Activated T-helper 2 cell treated with anti-CD3 and anti-CD28 coated beads, Interferon-gamma antibody, Interleukin-2, Interleukin-4, amounts not matched to agents 10 μg/mL and 5 μg/mL and 100 μg/mL, durations not matched to agents 14 hours and 24 hours and 36 hours (primary cell): ENCODE measurements at regions not wholly inside any gene's neighbourhood (a gene's known extent, or its start where the extent isn't known, plus 50 kb on each side); places are given as distances from the start of the nearest gene placed in this dataset.

ENCODE experiments used
- DNase-seq: peaks from one replicate; pipeline ENCODE4 v3.0.0; 2021; ENCODE audit warnings: low spot score
- H3K27ac Mint-ChIP-seq: one replicate; pipeline ENCODE4 v1.8.0; 2021; ENCODE audit warnings: mixed read lengths
- H3K27me3 Mint-ChIP-seq: one replicate; pipeline ENCODE4 v1.8.0; 2021; ENCODE audit warnings: low read depth, mixed read lengths
- H3K36me3 Mint-ChIP-seq: one replicate; pipeline ENCODE4 v1.8.0; 2021; ENCODE audit warnings: low read depth, mixed read lengths
- H3K4me1 Mint-ChIP-seq: one replicate; pipeline ENCODE4 v1.8.0; 2021; ENCODE audit warnings: low read depth, mixed read lengths
- H3K4me3 Mint-ChIP-seq: one replicate; pipeline ENCODE4 v1.8.0; 2021; ENCODE audit warnings: low read depth, mild to moderate bottlenecking, moderate library complexity, mixed read lengths
- H3K9me3 Mint-ChIP-seq: one replicate; pipeline ENCODE4 v1.8.0; 2021; ENCODE audit warnings: mixed read lengths
- intact Hi-C: fragments of 100-400 bp; cut with micrococcal nuclease; formaldehyde crosslinking; loops from one replicate; pipeline ENCODE4 v1.15.1; 2023

DNA sequence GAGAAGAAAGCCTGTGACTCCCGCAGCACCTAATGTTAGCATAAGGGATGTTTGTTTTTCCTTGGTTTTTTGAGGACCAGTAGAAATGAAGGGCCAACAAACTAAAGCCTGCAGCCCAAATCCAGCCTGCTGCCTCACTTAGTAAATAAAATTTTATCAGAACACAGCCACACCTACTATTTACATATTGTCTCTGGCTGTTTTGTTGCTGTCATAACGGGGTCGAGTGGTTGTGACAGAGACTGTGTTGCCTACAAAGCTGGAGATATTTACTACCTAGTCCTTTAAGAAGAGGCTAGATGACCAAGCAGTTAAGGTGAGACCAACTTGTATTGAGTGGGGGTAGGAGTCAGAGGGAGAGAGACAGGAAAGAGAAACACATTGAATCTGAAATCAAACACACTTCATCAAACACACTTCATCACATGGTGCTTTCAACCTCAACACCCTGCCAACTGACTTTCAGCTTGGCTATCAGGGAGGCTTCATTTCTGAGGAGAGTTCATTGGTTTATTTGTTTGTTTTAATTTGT, 546.3 kb upstream of the CDH11 start:
- H3K36me3 Mint-ChIP-seq, result no peaks in the 10 kb centered on the region
- H3K4me1 Mint-ChIP-seq, result no peaks in the 10 kb centered on the region
- no peaks in the 10 kb centered on the region for H3K27me3 Mint-ChIP-seq
- no peak for DNase-seq
- no peak overlapping the region for H3K4me3 Mint-ChIP-seq
- intact Hi-C loops, result no loop called here
- H3K9me3 Mint-ChIP-seq, result peaks cover 30% of the 10 kb centered on the region
- no peak overlapping the region for H3K27ac Mint-ChIP-seq

DNA sequence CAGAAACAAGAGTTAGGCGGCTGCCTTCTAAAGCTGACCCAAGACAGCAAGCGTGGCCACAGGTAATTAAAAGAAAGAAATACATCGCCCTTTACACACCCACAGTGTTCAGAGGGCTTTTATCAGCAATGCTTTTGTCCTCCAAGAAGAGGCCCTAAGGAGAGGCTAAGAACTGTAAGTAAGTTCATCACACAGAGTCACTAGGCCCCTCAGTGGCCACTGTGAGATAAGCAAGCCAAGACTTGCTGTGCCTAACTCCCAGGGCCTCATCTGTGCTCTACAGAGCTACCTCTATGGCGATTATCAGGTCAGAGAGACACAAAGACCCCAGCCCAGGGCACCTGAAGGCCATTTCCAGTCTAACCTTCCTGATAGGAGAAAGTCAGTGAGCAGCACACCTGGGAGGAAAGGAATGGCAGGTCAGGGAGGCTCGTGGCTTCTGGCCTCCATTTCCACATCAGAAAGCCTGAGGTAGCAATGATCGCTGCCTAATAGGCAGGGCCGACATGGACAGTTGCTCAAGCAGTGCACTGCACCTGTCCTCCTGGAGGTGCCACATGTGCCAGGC, 545.2 kb upstream of the CDH11 start:
- H3K27me3 Mint-ChIP-seq, result no peaks in the 10 kb centered on the region
- H3K36me3 Mint-ChIP-seq, result no peaks in the 10 kb centered on the region
- no peak overlapping the region for H3K27ac Mint-ChIP-seq
- no peak overlapping the region for H3K4me3 Mint-ChIP-seq
- DNase-seq, result no peak
- H3K9me3 Mint-ChIP-seq, result peaks cover 30% of the 10 kb centered on the region
- no peaks in the 10 kb centered on the region for H3K4me1 Mint-ChIP-seq
- intact Hi-C loops, result no loop called here

GRCh38 chr16:65666132-65666941, 544.5 kb upstream of the CDH11 start:
- Mint-ChIP-seq H3K27me3 (no peaks in the 10 kb centered on the region), H3K36me3 (no peaks in the 10 kb centered on the region), H3K27ac (no peak overlapping the region), H3K4me3 (no peak overlapping the region), H3K4me1 (no peaks in the 10 kb centered on the region), H3K9me3 (peaks cover 30% of the 10 kb centered on the region)
- intact Hi-C loops, result no loop called here
- DNase-seq, result no peak

- intact Hi-C loops, result no loop called here
- Mint-ChIP-seq H3K4me3 (no peak overlapping the region), H3K9me3 (peaks cover 30% of the 10 kb centered on the region), H3K4me1 (no peaks in the 10 kb centered on the region), H3K27ac (no peak overlapping the region), H3K36me3 (no peaks in the 10 kb centered on the region), H3K27me3 (no peaks in the 10 kb centered on the region)
- no peak for DNase-seq
Observed at GRCh38 chr16:65665586-65665985, 543.7 kb upstream of the CDH11 start.

DNA sequence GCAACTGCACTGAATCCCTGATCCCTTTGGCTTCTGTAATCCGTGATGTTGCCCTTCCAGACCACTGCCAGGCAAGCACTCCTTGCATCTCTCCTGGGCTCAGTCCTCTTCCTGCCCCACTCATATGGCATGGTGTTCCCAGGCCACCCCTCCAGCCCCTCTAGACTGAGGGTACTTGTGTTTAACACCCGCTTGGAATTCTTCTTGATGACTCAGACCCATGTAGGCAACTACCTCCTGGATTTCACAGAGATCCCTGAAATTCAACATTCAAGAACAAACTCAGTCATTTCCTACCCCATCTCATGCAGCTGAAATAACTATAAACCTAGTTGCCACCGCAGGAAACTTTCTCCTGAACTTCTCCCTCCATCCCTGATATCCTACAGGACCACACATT, 541.9 kb upstream of the CDH11 start:
- no peak for DNase-seq
- Mint-ChIP-seq H3K27ac (no peak overlapping the region), H3K4me1 (no peaks in the 10 kb centered on the region), H3K9me3 (peaks cover 24% of the 10 kb centered on the region), H3K4me3 (no peak overlapping the region), H3K36me3 (no peaks in the 10 kb centered on the region), H3K27me3 (no peaks in the 10 kb centered on the region)
- intact Hi-C loops, result no loop called here

DNA sequence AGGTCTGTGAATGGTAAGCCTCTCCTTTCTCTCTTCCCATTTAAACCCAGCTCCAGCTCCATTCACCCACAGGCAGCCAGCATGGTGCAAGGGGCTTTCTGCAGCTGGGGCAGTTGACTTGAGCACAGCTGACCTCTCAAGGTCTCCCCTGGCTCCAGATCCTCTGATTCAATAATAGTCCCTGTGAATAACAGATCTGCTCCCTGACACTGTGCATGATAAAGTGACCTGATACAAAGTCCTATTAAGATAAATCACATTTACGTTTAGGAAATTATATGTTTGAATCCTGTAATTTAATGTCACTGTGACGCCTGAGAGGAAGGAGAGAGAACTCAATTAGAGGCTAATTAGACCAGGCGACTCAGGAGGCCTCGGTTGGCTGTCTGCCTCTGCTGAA, 540.4 kb upstream of the CDH11 start:
- H3K4me3 Mint-ChIP-seq, result no peak overlapping the region
- H3K9me3 Mint-ChIP-seq, result peaks cover 24% of the 10 kb centered on the region
- no peak for DNase-seq
- no peaks in the 10 kb centered on the region for H3K36me3 Mint-ChIP-seq
- H3K27ac Mint-ChIP-seq, result no peak overlapping the region
- no peaks in the 10 kb centered on the region for H3K4me1 Mint-ChIP-seq
- no peaks in the 10 kb centered on the region for H3K27me3 Mint-ChIP-seq
- intact Hi-C loops, result no loop called here

DNA sequence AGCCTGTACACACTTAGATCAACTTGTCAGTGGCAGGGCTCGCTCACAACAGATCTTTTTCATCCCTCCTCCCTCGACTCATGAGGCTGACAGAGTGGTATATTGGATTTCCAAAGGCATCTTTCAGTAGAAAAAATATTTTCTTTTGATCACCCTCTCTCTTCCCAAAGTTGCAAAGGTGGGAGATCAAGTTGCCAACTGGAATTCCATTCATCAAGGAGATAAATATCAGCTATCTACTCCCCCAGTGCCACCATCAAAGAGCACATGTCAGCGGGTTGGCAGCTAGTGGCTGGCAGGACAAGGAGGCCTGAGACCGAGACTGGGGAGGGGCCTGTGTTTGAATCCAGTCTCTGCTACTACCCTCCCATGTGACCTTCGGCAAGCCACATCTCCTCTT, 539.7 kb upstream of the CDH11 start:
- H3K4me3 Mint-ChIP-seq, result no peak overlapping the region

GRCh38 chr16:65660390-65660789, 538.5 kb upstream of the CDH11 start:
- no peak for DNase-seq
- H3K27ac Mint-ChIP-seq, result no peak overlapping the region
- no peaks in the 10 kb centered on the region for H3K4me1 Mint-ChIP-seq
- H3K9me3 Mint-ChIP-seq, result peaks cover 19% of the 10 kb centered on the region
- H3K27me3 Mint-ChIP-seq, result no peaks in the 10 kb centered on the region
- intact Hi-C loops, result no loop called here
- no peak overlapping the region for H3K4me3 Mint-ChIP-seq
- no peaks in the 10 kb centered on the region for H3K36me3 Mint-ChIP-seq

More for the DNA sequence above, 539.7 kb upstream of the CDH11 start:
- H3K27me3 Mint-ChIP-seq, result no peaks in the 10 kb centered on the region
- no peaks in the 10 kb centered on the region for H3K36me3 Mint-ChIP-seq
- no peaks in the 10 kb centered on the region for H3K4me1 Mint-ChIP-seq
- intact Hi-C loops, result no loop called here
- H3K27ac Mint-ChIP-seq, result no peak overlapping the region
- H3K9me3 Mint-ChIP-seq, result peaks cover 24% of the 10 kb centered on the region
- no peak for DNase-seq

DNA sequence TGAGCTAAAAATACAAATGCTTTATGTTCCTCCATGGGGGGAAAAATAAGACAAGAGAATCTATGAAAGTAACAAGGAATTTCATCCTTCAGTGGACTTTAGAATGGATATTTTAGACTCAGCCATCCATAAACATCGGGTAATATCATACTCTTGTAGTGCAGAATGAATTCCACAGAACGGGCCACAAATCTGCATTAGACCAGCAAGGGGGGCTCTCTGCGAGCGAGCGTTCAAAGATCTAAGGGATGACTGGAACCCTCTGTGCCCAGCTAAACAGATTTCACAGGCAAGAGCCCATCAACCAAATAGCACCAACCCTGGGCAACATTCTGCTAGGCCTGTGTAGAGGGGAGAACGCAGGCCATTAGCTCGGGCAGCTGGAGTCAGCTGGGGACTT, 537.9 kb upstream of the CDH11 start:
- Mint-ChIP-seq H3K36me3 (no peaks in the 10 kb centered on the region), H3K27ac (no peak overlapping the region), H3K9me3 (peaks cover 24% of the 10 kb centered on the region), H3K4me1 (no peaks in the 10 kb centered on the region), H3K27me3 (no peaks in the 10 kb centered on the region), H3K4me3 (no peak overlapping the region)
- DNase-seq, result no peak
- intact Hi-C loops, result no loop called here

DNA sequence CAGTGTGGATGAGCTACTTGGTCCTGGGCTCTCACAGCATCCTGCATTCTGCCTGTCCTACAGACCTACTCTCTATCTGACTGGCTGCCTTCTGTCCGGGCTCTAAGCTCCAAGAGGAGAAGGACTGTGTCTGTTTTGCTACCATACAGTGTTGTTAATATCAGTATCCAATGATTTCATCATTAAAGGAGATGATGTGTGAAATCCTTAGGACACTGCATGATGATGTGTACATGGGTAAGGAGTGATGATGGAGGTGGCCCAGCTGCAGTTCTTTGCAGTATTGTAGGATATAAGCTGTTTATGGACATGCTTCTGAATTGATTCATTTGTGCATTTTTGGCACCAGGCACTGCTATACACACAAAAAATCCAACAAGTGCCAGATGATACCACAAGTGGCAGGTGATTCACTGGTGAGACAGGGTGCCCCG, 536.9 kb upstream of the CDH11 start:
- no peak overlapping the region for H3K4me3 Mint-ChIP-seq
- no peaks in the 10 kb centered on the region for H3K4me1 Mint-ChIP-seq
- H3K27me3 Mint-ChIP-seq, result no peaks in the 10 kb centered on the region
- intact Hi-C loops, result no loop called here
- DNase-seq, result no peak
- H3K9me3 Mint-ChIP-seq, result peaks cover 18% of the 10 kb centered on the region
- no peaks in the 10 kb centered on the region for H3K36me3 Mint-ChIP-seq
- no peak overlapping the region for H3K27ac Mint-ChIP-seq

DNA sequence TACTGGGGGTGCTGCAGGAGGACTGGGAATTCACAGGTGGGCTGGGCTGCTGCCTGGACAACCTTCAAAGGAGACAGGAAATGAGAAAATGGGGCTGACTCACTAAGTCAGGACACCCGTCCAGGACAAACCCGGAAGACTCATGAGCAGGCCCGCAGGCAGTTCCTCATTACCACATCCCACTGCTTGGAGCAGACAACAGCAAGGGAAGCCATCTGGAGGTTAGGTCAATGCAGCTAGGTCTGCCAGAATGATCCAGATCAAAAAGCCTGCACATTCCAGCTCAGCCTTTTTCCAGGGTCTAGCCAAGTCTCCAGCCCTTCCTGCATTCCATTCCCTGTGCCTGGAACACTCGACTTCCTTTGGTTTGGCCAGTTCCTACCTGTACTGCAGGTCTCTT, 536.5 kb upstream of the CDH11 start:
- no peak for DNase-seq
- Mint-ChIP-seq H3K27ac (no peak overlapping the region), H3K36me3 (no peaks in the 10 kb centered on the region), H3K9me3 (peaks cover 14% of the 10 kb centered on the region), H3K27me3 (no peaks in the 10 kb centered on the region), H3K4me1 (no peaks in the 10 kb centered on the region), H3K4me3 (no peak overlapping the region)
- intact Hi-C loops, result no loop called here

DNA sequence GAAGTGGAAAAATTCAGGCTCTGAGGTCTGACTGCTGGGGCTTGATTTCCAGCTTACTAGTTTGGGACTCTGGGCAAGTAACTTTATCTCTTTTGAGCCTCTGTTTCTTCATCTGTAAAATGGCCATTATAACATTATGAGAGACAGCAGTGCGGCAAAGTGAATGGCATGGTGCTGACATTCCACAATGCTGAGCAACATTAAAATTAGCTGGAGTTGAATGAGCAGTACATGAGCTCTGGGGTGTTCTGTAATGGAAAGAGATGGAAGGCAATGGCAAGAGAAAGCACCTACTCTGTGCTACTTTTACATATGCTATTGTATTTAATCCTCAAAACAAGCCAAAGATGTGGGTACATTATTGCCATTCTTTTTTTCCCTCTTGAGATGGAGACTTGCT, 535.7 kb upstream of the CDH11 start:
- no peaks in the 10 kb centered on the region for H3K4me1 Mint-ChIP-seq
- peaks cover 19% of the 10 kb centered on the region for H3K9me3 Mint-ChIP-seq
- H3K4me3 Mint-ChIP-seq, result no peak overlapping the region
- H3K27ac Mint-ChIP-seq, result no peak overlapping the region
- intact Hi-C loops, result no loop called here
- no peak for DNase-seq
- no peaks in the 10 kb centered on the region for H3K27me3 Mint-ChIP-seq
- no peaks in the 10 kb centered on the region for H3K36me3 Mint-ChIP-seq

DNA sequence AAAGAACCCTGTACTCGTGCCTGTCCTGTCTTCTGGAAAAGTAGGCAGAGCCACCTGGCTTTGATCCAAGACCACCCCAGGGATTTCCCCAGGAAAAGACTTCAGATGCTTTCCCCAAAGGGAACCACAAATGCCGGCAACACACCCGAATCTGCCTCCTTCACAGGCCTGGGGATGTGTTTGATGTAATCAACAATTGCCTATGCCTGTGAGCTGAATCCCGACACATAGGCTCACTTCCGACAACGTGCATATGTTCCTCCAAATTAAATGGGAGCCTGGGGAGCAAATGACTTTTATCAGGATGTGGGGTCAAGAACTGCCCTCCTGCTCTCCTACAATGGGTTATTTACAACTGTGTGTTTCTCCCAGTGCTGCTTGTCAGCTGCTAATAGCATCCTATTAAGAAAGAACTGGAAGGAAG, 535.2 kb upstream of the CDH11 start:
- Mint-ChIP-seq H3K27ac (no peak overlapping the region), H3K27me3 (no peaks in the 10 kb centered on the region), H3K36me3 (no peaks in the 10 kb centered on the region), H3K4me3 (no peak overlapping the region), H3K9me3 (peaks cover 17% of the 10 kb centered on the region), H3K4me1 (no peaks in the 10 kb centered on the region)
- intact Hi-C loops, result no loop called here
- DNase-seq, result no peak
